A673 (cell line): ENCODE measurements at regions not wholly inside any gene's neighbourhood (a gene's known extent, or its start where the extent isn't known, plus 50 kb on each side); places are given as distances from the start of the nearest gene placed in this dataset.

Source experiments
- BruUV-seq: library from RNA; stranded (reverse); fragments of 400-500 nt; replicated peaks from 2 replicates; lab custom pipeline; 2021; lab: Mats Ljungman, UMichigan
- CTCF ChIA-PET: fragments of 300-600 bp; sonication (Branson Sonifier 250); formaldehyde crosslinking; loops from one replicate; lab custom pipeline; 2022; ENCODE audit warnings: antibody characterized with exemption; lab: Charles Lee
- POLR2A ChIA-PET: fragments of 300-600 bp; sonication (Branson Sonifier 250); formaldehyde crosslinking; loops from one replicate; lab custom pipeline; 2022; ENCODE audit warnings: antibody characterized with exemption; ENCODE audit not compliant: low non-redundant PET; lab: Charles Lee
- DNase-seq: peaks from one replicate; pipeline ENCODE4 v3.0.0-alpha.2; 2015; ENCODE audit warnings: low spot score
- H3K27ac ChIP-seq: fragments of 200-600 bp; sonication (generic); 2 replicates; pipeline ENCODE4 v1.5.1; 2016; ENCODE audit warnings: mixed run types, low read depth, mild to moderate bottlenecking, mixed read lengths, antibody characterized with exemption, low read length; ENCODE audit not compliant: poor library complexity, severe bottlenecking
- H3K27me3 ChIP-seq: fragments of 200-600 bp; sonication (generic); replicated peaks from 2 replicates; pipeline ENCODE4 v1.6.1; 2017; ENCODE audit warnings: mixed run types, low read depth, mild to moderate bottlenecking, mixed read lengths, antibody characterized with exemption, low read length; ENCODE audit not compliant: insufficient read depth, poor library complexity
- H3K36me3 ChIP-seq: fragments of 200-600 bp; sonication (generic); 2 replicates; pipeline ENCODE4 v1.6.1; 2016; ENCODE audit warnings: mixed run types, mild to moderate bottlenecking, mixed read lengths, antibody characterized with exemption, low read length; ENCODE audit not compliant: insufficient read depth, poor library complexity, severe bottlenecking
- H3K4me1 ChIP-seq: fragments of 200-600 bp; sonication (generic); 2 replicates; pipeline ENCODE4 v1.6.1; 2017; ENCODE audit warnings: mixed run types, mild to moderate bottlenecking, mixed read lengths, antibody characterized with exemption, low read length; ENCODE audit not compliant: insufficient read depth, poor library complexity, severe bottlenecking
- H3K4me3 ChIP-seq: fragments of 200-600 bp; sonication (generic); 2 replicates; pipeline ENCODE4 v1.5.1; 2016; ENCODE audit warnings: low read depth, mixed run types, mild to moderate bottlenecking, mixed read lengths, low read length; ENCODE audit not compliant: poor library complexity, severe bottlenecking
- H3K9me3 ChIP-seq: fragments of 200-600 bp; sonication (generic); 2 replicates; pipeline ENCODE4 v1.6.1; 2016; ENCODE audit warnings: mixed run types, low read depth, mild to moderate bottlenecking, mixed read lengths, antibody characterized with exemption, low read length; ENCODE audit not compliant: poor library complexity, severe bottlenecking
- CTCF ChIP-seq: fragments of 300-800, 200-600 bp; sonication (generic); conservative IDR thresholded peaks from 2 replicates; pipeline ENCODE4 v1.5.1; 2017; ENCODE audit warnings: low read depth, mild to moderate bottlenecking, antibody characterized with exemption, low read length, moderate library complexity, mixed read lengths
- EZH2 ChIP-seq: fragments of 200-600 bp; sonication (generic); IDR thresholded peaks from 2 replicates; pipeline ENCODE4 v1.6.1; 2017; ENCODE audit warnings: borderline replicate concordance, low read depth, mild to moderate bottlenecking, mixed read lengths, antibody characterized with exemption, low read length; ENCODE audit not compliant: poor library complexity, severe bottlenecking
- intact Hi-C: fragments of 100-400 bp; cut with micrococcal nuclease; formaldehyde crosslinking; loops from one replicate; pipeline ENCODE4 v1.10.0; 2022; ENCODE audit not compliant: unreplicated experiment

GRCh38 chr9:108265065-108265464 lies 590.7 kb downstream of the ACTL7B start:
- TF ChIP-seq EZH2 (no peak), CTCF (no peak)
- Histone ChIP-seq H3K27me3 (no peaks in the 10 kb centered on the region), H3K4me1 (no peaks in the 10 kb centered on the region), H3K27ac (no peak overlapping the region), H3K9me3 (no peaks in the 10 kb centered on the region), H3K4me3 (no peak overlapping the region), H3K36me3 (no peaks in the 10 kb centered on the region)
- DNase-seq = no peak
- intact Hi-C loops = no loop called here
- ChIA-PET CTCF (no interaction called here), POLR2A (no interaction called here)
- BruUV-seq = no TSS peak

- Histone ChIP-seq H3K4me3 (no peak overlapping the region), H3K27me3 (no peaks in the 10 kb centered on the region), H3K27ac (no peak overlapping the region), H3K36me3 (no peaks in the 10 kb centered on the region), H3K9me3 (no peaks in the 10 kb centered on the region), H3K4me1 (no peaks in the 10 kb centered on the region)
- POLR2A ChIA-PET = no interaction called here
- no peak for DNase-seq
- intact Hi-C loops = no loop called here
- no TSS peak for BruUV-seq
- CTCF ChIA-PET = no interaction called here
- TF ChIP-seq CTCF (no peak), EZH2 (no peak)
These were observed 591.7 kb downstream of the ACTL7B start for GRCh38 chr9:108264093-108264492.

- H3K4me1 ChIP-seq = no peaks in the 10 kb centered on the region
- H3K36me3 ChIP-seq = no peaks in the 10 kb centered on the region
- no TSS peak for BruUV-seq
- CTCF ChIA-PET = no interaction called here
- POLR2A ChIA-PET = no interaction called here
- no peak for DNase-seq
- intact Hi-C loops = no loop called here
- no peaks in the 10 kb centered on the region for H3K9me3 ChIP-seq
- H3K27me3 ChIP-seq = no peaks in the 10 kb centered on the region
- no peak overlapping the region for H3K4me3 ChIP-seq
- TF ChIP-seq EZH2 (no peak), CTCF (no peak)
- H3K27ac ChIP-seq = no peak overlapping the region
These were observed 593.0 kb downstream of the ACTL7B start for GRCh38 chr9:108262836-108263235.
